GM19463 (cell line): ENCODE measurements at regions not wholly inside any gene's neighbourhood (a gene's known extent, or its start where the extent isn't known, plus 50 kb on each side); places are given as distances from the start of the nearest gene placed in this dataset.
"Not testable (repeated sequence)": the region's sequence is repeated elsewhere in the genome, so short reads cannot be mapped to it uniquely, and the experiment has no call there.

ENCODE experiments used
- ATAC-seq: cut with Tn5 transposase; IDR thresholded peaks from one replicate; pipeline ENCODE4 v1.9.1; 2021; ENCODE audit warnings: mild to moderate bottlenecking, moderate library complexity; ENCODE audit not compliant: unreplicated experiment

DNA sequence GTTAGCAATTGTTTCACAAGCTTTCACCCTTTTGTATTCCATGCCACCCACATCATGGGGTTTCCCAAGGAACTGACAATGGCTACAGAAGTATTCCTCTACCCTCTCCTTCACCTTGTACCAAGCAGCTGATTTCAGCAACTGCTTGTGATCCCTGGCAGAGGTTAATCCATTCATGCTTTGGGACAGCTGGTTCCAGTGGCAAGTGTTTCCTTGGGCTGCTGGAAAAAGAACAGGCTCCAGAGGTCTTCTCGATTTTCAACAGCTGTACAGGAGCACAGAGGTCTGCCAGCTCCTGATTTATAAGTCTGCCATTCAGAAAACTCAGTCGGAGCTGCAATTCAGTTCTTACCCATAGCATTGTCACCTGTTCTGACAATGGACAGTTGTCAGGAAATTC is 239.2 kb upstream of the CWC22 start:
- no peak for ATAC-seq

DNA sequence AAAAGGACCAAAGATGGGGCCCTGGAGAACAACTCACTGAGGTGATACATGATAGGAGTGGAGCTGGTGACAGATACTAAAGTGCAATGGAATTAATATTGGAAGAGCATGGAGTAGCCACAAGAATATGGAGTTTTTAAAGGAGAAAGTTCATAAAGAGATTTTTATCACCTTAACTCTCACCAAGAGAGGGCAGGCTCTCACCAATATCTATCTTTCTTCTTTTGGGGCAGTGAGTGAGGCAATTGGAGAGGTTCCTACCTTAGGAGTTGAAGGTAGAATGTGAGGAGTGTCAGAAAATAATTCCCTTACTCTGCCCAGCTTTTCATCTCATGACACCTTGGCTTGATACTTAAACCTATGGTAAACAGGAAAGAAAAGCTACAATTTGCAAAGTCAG is 233.7 kb upstream of the CWC22 start:
- ATAC-seq: no peak

DNA sequence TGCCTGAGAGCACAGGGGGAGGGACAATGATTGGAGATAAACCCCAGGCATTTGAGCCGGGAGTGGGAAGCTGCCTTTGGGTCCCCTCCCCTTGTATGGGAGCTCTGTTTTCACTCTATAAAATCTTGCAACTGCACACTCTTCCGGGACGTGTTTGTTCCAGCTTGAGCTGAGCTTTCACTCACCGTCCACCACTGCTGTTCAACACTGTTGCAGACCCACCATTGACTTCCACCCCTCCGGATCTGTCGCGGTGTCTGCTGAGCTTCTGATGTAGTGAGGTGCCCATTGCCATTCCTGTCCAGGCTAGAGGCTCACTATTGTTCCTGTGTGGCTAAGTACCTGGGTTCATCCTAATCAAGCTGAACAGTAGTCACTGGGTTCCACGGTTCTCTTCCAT is 231.6 kb upstream of the CWC22 start:
- no peak for ATAC-seq

DNA sequence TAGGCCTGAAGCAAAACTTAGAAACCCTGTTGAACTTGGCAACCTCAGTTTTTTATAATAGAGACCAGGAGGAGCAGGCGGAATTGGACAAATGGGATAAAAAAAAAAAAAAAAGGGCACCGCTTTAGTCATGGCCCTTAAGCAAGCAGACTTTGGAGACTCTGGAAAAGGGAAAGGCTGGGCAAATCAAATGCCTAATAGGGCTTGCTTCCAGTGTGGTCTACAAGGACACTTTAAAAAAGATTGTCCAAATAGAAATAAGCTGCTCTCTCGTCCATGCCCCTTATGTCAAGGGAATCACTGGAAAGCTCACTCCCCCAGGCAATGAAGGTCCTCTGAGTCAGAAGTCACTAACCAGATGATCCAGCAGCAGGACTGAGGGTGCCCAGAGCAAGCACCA is 229.0 kb upstream of the CWC22 start:
- ATAC-seq: not testable (repeated sequence)

DNA sequence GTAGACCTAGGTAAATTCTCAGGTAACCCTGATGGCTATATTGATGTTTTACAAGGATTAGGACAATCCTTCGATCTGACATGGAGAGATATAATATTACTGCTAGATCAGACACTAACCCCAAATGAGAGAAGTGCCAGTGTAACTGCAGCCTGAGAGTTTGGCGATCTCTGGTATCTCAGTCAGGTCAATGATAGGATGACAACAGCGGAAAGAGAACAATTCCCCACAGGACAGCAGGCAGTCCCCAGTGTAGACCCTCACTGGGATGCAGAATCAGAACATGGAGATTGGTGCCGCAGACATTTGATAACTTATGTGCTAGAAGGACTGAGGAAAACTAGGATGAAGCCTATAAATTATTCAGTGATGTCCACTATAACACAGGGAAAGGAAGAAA is 228.4 kb upstream of the CWC22 start:
- ATAC-seq: not testable (repeated sequence)

DNA sequence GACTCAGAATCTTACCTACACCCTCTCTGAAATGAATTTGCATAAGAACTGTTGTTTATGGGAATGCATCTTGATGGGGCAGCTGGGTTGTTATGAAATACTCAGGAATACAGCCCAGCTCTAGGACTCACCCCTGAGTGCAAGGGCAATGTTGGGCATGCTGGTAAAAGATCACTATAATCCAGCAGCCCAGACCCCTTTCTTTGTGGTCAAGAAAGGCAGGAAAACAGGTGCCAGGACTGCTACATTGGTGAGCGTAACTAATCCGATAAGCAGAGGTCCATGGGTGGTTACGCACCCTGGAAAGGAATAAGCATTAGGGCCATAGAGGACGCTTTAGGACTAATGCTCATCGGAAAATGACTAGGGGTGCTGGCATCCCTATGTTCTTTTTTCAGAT is 227.9 kb upstream of the CWC22 start:
- ATAC-seq: not testable (repeated sequence)

DNA sequence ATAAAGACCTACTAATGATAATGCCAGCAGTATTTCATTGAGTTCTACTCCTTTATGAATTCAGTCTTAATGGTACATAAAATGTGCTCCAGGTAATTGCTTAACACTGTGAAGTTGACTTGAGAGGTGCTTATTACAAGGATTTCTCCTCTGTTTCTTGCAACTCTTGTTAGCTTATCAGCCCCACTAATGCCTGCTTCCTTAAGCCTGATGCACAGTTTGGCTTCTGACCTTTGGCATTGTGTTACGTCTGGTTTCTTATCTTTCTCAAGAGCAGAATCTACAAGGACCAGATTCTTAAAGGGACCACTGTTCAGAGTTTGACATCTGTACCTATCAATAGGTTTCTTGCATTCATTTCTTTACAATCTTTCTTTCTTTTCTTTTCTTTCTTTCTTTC is 223.9 kb upstream of the CWC22 start:
- ATAC-seq: no peak

DNA sequence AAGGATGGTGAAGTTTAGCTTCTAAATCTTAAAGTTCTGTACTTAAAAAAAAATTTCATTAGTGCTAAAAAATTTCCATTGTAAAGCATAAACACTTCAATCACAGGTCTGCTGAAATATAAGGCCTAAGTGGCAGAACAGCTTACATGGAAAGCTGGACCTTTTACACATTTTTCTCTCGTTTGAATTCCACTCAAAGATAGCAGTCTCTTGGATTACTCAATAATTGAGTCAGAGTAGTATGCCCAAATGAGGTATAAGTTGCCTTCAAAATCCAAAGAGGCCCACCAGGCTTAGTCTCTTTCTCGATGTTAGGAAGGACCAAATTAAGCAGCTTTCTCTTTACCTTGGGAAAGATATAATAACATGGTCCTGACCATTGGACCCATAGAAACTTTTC is 220.4 kb upstream of the CWC22 start:
- no peak for ATAC-seq

DNA sequence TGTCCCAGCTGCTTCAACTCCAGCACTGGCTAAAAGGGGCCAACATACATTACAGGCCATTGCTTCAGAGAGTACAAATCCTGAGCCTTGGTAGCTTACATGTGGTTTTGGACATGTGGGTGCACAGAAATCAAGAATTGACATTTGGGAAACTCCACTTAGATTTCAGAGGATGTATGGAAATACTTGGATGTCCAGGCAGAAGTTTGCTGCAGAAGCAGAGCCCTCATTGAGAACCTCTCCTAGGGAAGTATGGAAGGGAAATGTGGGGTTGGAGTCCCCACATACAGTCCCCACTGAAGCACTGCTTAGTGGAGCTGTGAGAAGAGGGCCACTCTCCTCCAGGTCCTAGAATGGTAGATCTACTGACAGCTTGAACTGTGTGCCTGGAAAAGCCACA is 218.0 kb upstream of the CWC22 start:
- no peak for ATAC-seq

DNA sequence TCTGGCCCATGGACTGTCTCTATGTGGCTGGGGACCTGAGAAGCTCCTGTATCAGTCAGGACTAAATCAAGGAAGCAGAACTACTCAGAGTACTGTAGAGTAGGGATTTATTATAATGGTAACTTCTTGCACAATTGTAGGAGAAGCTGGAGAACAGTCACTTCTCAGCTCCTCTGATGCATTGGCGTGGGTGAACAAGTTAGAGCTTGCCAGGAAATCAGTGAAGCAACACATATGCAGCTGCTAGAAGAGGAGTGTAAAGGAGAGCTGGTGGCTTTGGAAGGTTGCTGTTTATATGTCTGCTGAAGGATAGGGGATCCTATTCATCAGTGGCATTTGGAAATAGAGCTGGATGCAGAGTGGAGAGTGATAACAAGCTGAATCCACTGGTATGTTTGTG is 215.5 kb upstream of the CWC22 start:
- ATAC-seq: no peak

DNA sequence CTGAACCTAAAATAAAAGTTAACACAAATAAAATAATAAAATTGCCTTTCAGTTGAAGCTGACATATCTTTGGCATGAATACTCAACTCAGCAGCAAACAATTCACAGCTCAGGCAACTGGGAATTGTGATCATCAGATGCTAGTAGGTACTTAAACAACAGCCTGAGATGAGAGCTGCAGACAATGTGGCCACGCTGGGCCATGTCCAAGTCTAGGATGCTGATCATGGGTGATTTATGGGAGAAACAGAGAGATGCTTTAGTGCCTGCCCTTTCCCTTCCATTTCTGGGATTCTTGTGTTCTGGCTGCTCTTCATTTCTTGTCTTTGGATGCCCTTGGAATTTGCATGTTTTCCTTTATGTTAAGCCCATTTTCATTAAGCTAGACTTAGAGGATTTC is 212.4 kb upstream of the CWC22 start:
- no peak for ATAC-seq

DNA sequence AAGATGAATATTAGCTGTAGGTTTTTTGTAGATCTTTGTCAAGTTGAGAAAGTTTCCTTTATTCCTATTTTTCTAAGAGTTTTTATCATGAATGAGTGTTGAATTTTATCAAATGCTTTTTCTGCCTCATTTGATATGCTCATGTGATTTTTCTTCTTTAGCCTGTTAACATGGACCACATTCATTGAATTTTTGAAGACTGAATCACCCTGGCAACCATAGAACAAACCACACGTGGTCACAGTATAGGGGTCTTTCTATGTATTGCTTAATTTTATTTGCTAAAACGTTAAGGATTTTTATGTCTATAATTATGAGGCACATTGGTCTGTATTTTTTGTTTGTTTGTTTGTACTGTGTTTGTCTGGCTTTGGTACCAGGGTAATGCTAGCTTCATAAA is 201.7 kb upstream of the CWC22 start:
- ATAC-seq: no peak

DNA sequence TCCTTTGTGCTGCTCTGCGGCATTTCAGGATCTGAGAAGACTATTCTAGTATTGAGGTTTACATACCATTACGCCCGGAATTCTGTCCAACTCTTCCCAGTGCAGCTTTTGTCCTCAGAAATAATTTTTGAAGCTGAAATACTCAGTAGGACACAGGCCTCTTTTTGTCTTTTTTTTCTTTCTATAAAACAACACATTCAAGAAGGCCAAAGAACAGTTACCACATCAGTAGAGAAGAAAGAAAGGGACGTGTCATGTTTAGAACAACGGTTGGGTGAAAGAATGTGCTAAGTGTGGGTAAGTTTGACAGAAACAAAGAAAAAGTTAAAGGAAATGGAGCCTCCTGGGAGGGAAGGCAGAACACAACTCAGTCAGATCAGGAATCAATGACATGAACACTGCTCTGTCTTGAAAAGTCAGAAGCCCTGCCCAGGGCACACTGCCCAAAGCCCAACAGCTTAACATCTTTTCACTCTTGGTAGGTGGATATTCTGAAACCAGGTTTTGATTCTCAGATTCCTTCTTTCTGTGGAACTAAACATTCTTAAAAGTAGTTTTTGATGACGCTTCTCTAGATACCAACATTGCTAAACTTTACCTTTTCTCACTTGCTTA is 198.6 kb upstream of the CWC22 start:
- no peak for ATAC-seq

DNA sequence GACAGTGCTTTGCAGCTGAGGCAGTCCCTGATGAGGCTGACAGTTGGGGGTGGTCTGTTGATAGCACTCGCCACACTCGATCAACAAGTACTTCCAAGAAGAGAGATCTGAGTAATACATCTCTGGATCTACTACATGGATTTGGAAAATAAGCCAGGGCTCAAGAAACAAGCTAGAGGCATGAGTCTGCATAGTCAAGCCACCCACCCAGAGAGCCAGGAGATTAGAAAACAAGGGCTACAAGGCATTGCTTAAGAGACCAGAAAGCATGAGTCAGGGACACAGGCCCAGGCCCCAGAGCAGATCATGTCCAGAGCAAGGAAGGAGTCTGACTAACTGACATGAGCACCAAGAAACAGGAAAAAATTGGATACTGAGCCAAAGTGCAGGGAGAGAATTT is 196.9 kb upstream of the CWC22 start:
- ATAC-seq: no peak

DNA sequence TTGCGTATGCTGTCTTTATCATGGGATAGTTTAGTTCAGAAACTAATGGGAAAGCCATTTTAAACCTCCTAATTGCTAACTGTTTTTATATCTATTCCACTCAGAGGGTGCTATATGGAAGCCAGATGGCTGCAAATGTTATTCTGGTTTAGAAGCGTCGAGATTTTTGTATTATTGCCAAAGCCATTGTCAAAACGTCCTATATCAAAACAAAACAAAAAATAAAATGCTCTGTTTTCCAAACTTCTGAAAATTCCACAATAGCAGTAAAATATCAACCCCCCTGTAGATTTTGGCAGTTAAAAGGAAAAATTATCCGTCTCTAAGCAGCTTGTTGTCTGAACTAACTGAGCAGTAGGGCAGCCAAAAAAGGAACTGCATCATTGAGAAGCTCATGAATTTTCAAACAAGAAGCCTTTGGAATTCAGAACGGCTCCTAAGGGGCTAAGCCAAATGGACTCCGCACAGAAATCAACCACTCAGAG is 195.4 kb upstream of the CWC22 start:
- ATAC-seq: no peak

DNA sequence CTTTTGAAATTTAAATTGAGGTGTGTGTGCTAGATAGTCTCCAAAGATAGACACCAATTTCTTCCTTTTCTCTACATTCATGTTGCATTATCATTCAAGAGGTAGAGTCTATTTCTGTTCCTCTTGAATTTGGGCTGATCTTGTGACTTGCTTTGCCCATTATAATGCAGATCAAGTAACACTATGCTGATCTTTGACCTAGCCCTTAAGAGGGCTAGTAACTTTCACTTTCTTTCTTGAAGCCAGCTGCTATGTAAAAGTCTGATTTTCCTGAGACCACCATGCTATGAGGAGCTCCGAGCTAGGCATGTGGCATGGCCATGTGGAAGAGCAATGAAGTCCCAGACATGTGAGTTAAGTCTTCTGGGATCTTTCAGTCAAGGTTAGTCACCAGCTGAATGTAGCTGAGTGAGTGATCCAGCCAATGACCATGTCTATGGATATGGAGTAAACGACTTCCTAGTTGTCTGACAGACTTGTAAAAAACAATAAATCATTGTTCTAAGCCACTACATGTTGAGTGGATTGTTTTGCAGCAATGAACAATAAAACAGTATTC is 189.4 kb upstream of the CWC22 start:
- ATAC-seq: no peak

DNA sequence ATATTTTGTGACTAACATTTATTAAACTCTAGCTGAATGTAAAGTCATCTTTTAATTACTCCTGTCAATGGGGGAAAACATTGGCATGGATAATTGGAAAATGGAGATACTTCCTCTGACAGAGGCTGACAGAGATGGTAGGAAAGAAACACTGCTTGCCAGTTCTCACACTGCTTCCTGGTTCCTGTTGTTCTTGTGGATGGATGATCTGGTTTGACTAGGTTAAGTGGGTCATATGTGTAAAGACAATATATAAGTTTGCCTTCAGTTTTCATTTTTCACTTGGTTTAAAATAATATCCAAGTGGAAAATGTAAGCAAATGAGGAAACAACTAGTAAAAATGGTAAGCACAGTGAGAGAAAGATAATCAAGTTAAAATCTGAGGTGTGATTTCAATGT is 188.8 kb upstream of the CWC22 start:
- ATAC-seq: no peak

DNA sequence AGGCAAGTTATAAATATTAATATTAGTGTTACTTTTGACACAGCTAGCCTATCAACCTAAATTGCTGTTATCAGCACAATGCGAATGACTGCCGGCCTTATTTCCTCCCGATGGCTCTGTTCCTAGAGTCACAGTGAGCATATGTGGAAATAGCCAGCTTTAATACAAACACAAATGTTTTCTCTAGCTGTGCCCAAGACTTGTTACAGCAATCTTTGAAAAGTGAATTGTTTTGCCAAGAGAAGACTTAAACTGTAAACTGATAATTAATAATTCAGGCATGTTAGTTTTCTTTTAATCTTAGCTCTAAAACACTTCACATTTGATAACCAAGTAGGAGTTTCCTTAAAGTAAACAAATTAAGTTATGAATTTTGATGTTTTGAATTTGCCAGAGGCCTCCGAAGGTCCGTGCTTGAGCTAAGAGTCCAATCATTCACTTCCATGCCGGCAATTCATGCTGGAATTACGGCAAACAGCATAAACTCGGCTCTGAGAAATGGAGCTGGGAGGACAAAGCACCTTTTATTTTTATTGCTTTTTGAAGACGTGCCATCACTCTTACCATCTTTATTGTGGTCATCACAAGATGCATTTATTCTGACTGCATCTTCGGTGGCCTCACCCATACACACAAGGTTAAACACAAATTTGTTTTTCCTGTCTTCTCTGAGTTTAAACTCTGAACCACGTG is 184.5 kb upstream of the CWC22 start:
- ATAC-seq: no peak

DNA sequence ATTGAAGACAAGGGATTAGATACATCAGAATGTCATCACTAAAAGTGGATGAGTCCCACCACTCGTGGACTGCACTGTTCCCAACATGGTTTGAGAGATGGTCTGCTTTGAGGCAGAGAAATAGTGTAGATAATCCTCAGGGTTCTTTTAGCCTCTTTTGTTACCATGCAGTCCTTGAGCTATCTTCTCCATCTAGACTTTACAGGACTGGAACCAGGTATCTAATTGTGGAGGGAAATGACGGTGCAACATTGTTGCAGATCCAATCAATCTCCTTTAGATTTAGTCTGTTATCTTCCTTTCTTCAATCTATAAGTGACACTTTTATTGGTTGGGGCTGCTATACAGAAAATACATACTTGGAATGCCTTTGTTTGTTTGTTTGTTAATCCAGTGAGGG is 183.8 kb upstream of the CWC22 start:
- ATAC-seq: no peak

DNA sequence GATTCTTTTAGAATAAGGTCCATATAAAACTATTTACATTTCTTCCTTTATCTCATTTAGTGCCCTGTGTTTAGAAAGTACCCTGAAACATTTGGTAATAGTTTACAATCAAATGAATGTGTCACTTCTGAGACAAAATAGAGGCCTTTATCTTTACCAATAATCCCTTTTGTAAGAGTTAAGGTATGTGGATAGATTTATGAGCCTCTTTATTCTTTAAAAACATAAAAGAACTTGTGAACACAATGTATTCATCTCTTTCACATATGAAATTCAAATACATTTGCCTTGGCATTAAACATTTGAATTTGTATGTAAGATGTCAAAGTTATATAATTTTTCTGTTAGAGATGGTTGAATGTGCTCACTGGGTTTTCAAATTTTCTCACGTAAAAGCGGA is 180.5 kb upstream of the CWC22 start:
- no peak for ATAC-seq

DNA sequence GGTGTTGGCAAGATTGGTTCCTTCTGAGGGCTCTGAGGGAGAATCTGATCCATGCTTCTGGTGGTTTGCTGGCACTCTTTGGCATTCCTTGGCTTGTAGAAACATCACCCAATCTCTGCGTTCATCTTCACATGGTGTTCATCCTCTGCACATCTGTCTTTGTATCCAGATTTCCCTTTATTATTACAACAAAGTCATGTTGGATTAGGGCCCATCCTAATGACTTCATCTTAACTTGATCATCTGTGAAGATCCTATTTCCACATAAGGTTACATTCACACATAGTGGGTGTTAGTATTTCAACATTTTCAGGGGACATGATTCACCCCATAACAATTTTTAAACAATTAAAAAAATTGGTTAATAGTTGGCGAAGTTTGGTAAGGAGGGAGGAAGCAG is 177.4 kb upstream of the CWC22 start:
- ATAC-seq: no peak

DNA sequence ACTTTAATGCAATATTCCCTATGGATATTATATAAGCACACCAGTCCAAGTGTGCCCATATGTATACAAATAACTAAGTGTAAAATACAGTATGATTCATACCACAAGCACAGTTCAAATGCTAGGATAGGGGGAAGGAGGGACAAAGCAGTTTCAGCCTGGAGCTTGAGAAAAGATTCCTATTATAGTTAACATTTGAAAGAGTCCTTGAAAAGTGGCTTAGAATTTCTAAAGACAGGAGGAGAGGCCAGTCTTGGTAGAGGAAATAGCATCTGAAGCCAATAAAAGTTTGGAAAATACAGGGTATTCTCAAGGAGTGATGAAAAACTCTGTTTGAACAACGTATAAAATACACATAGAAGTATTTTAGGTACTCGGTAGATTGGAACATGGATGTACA is 173.4 kb upstream of the CWC22 start:
- no peak for ATAC-seq

DNA sequence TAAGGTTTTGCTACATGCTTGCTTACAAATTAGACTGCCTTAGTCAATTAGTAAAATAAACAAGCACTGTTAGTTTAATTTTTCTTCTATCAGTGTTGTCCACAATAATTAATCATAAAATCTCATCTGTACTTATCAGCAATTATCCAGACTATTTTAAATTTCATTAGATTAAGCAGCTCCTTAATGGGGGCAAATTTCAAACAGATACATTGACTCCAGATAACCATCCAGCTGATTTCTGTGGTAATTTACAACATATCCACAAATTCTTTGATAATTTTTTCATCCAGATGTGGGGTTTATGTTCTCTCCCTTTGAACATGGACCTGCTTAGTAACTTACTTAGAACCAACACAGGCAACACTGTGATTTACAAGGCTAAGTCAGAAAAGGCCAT is 170.4 kb upstream of the CWC22 start:
- no peak for ATAC-seq
